ENCODE measurements at regions not wholly inside any gene's neighbourhood (a gene's known extent, or its start where the extent isn't known, plus 50 kb on each side); places are given as distances from the start of the nearest gene placed in this dataset.

DNA sequence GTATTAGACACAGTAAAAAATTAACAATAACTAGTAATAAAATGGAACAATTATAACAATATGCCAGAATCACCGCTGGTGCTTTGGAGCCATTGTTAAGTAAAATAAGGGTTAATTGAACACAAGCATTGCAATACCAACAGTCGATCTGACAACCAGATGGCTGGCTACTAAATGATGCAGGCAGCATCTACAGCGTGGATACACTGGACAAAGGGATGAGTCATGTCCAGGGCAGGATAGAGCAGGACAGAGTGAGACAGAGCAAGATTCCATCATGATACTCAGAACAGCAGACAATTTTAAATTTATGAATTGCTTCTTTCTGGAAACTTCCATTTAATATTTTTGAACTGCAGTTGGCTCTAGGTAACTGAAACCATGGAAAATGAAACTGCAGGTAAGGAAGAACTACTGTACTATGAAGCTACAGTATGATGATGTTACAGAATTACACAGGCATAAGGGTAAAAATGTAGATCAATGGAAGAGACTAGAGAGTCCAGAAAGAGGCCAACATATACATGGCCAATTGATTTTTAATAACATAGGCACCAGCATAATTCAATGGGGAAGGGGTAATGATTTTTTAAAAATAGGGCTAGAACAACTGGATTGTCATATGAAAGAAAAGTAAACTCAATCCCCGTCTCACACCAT is 168.7 kb downstream of the RRAGC start:
- no peaks in the 10 kb centered on the region for H3K36me3 ChIP-seq
- ATAC-seq, result no peak
- WGBS, 2 donors (ENCODE audit: low coverage in 1 of 2), result 44 to 58% methylated on average over 3 to 4 of the region's 4 CpGs
- H3K4me3 ChIP-seq, result no peak overlapping the region
- TF ChIP-seq POLR2A (IDR thresholded peaks at IDR 0.05) (no peak), POLR2AphosphoS5 (IDR thresholded peaks at IDR 0.05) (no peak), EP300 (IDR thresholded peaks at IDR 0.05) (no peak)
- TF ChIP-seq, protein P1, sequence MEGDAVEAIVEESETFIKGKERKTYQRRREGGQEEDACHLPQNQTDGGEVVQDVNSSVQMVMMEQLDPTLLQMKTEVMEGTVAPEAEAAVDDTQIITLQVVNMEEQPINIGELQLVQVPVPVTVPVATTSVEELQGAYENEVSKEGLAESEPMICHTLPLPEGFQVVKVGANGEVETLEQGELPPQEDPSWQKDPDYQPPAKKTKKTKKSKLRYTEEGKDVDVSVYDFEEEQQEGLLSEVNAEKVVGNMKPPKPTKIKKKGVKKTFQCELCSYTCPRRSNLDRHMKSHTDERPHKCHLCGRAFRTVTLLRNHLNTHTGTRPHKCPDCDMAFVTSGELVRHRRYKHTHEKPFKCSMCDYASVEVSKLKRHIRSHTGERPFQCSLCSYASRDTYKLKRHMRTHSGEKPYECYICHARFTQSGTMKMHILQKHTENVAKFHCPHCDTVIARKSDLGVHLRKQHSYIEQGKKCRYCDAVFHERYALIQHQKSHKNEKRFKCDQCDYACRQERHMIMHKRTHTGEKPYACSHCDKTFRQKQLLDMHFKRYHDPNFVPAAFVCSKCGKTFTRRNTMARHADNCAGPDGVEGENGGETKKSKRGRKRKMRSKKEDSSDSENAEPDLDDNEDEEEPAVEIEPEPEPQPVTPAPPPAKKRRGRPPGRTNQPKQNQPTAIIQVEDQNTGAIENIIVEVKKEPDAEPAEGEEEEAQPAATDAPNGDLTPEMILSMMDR (IDR thresholded peaks at IDR 0.05), result no peak
- no peak overlapping the region for H3K27ac ChIP-seq
- H3K27me3 ChIP-seq, result peaks cover 34% of the 10 kb centered on the region
- peaks cover 0 to 16% (median 0%) of the 10 kb centered on the region in 3 donors for H3K9me3 ChIP-seq
- no peaks in the 10 kb centered on the region for H3K4me1 ChIP-seq

DNA sequence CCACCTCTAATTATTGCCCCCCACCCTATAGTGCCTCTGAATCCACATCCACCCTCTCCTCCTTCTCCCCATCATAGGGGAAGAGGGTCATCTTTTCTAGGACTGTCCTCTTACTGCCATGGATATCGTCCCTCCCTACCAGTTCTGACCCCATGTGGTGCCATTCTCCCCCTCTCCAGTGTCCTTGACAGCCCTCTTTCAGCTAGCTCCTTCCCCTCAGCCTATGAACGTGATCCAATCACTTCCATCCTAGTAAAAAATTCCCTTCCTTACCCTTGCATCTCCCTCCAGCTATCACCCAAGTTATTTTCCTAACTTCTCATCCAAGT is 172.7 kb downstream of the RRAGC start:
- TF ChIP-seq, protein P1 (IDR thresholded peaks at IDR 0.05), result no peak
- TF ChIP-seq EP300 (IDR thresholded peaks at IDR 0.05) (no peak), POLR2AphosphoS5 (IDR thresholded peaks at IDR 0.05) (no peak), POLR2A (IDR thresholded peaks at IDR 0.05) (no peak)
- peaks cover 56% of the 10 kb centered on the region for H3K27me3 ChIP-seq
- no peak for ATAC-seq

DNA sequence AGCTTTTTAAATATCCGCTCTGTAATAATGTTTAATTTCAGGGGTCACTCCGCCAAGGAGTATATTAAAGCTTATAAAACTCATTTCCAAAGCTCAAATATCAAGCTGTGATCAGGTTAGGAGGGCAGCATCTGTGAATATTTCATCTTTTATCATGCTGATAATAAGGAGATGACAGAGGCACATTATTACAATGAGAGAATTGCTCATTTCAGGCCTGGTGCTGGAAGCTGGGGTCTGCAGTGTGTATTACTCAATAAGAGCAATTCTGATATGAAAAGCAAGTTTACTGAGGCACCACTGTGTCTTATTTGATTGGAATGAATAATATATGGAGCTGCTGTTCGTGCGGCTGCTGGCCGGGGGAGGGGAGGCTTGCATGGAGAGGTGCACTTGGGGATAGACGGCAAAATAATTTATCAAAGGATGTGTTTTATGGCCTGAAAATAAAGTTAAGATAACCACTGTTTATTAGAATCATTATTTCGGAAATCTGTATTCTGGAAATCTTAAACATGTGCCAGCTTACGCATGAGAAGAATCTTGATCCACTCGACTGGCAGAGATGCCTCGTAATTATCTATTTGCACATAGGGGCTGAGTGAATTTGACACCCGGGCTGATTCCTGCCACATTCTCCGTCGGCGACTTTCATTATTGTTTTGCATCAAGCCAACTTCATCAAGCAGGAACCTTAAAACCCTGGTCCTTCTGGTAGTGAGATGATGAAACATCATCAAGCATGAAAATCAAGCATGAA is 173.2 kb downstream of the RRAGC start:
- no peaks in the 10 kb centered on the region for H3K9me3 ChIP-seq

More for the DNA sequence above, 172.7 kb downstream of the RRAGC start:
- Histone ChIP-seq H3K36me3 (no peaks in the 10 kb centered on the region), H3K27ac (no peak overlapping the region), H3K4me1 (no peaks in the 10 kb centered on the region), H3K4me3 (no peak overlapping the region), H3K9me3 (no peaks in the 10 kb centered on the region)
- WGBS, 2 donors (ENCODE audit: low coverage in 1 of 2), result 12 to 34% methylated on average over 2 of the region's 2 CpGs

DNA sequence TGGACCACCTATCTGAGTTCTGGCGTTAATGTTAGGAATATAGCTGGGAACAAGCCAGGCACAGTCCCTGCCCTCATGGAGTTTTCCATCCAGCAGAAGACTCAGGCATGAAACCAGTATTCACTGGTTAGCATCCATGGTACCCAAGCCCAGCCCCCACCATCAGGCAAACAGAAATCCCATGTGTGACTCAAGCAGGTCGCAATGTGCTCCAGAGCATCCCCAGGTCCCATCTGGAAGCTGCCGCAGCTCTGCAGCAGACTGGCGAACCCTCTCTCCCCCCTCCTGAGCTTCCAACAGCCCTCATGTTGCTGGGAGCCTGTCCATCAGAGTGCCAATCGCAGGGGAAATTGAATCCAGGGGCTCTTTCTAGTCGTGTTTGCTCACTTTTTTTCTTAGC is 174.2 kb downstream of the RRAGC start:
- Histone ChIP-seq H3K4me1 (no peaks in the 10 kb centered on the region), H3K4me3 (no peak overlapping the region), H3K36me3 (no peaks in the 10 kb centered on the region), H3K9me3 (no peaks in the 10 kb centered on the region), H3K27ac (no peak overlapping the region), H3K27me3 (peaks cover 56% of the 10 kb centered on the region)
- TF ChIP-seq POLR2A (IDR thresholded peaks at IDR 0.05), result no peak
- TF ChIP-seq POLR2AphosphoS5 (IDR thresholded peaks at IDR 0.05), result no peak
- TF ChIP-seq, protein P1 (IDR thresholded peaks at IDR 0.05), result no peak
- no peak for TF ChIP-seq EP300 (IDR thresholded peaks at IDR 0.05)
- 36 to 70% methylated on average over 2 to 5 of the region's 6 CpGs for WGBS, 2 donors (ENCODE audit: low coverage in 1 of 2)
- no peak for ATAC-seq

More for the DNA sequence above, 173.2 kb downstream of the RRAGC start:
- TF ChIP-seq POLR2A (IDR thresholded peaks at IDR 0.05), result no peak
- TF ChIP-seq EP300 (IDR thresholded peaks at IDR 0.05), result no peak
- TF ChIP-seq, protein P1 (IDR thresholded peaks at IDR 0.05), result no peak
- TF ChIP-seq POLR2AphosphoS5 (IDR thresholded peaks at IDR 0.05), result no peak
- WGBS, 2 donors (ENCODE audit: low coverage in 1 of 2), result 67 to 74% methylated on average over 14 of the region's 14 CpGs
- no peak for ATAC-seq
- Histone ChIP-seq H3K27me3 (peaks cover 56% of the 10 kb centered on the region), H3K27ac (no peak overlapping the region), H3K36me3 (no peaks in the 10 kb centered on the region), H3K4me1 (no peaks in the 10 kb centered on the region), H3K4me3 (no peak overlapping the region)
